NCI-H1436 treated with DMSO at 0.1 percent for 48 hours (cell line): ENCODE measurements at regions not wholly inside any gene's neighbourhood (a gene's known extent, or its start where the extent isn't known, plus 50 kb on each side); places are given as distances from the start of the nearest gene placed in this dataset.
"Not testable (repeated sequence)": the region's sequence is repeated elsewhere in the genome, so short reads cannot be mapped to it uniquely, and the experiment has no call there.

Experiments used
- DNase-seq: peaks from one replicate; lab custom pipeline; 2025; lab: John Stamatoyannopoulos, UW

DNA sequence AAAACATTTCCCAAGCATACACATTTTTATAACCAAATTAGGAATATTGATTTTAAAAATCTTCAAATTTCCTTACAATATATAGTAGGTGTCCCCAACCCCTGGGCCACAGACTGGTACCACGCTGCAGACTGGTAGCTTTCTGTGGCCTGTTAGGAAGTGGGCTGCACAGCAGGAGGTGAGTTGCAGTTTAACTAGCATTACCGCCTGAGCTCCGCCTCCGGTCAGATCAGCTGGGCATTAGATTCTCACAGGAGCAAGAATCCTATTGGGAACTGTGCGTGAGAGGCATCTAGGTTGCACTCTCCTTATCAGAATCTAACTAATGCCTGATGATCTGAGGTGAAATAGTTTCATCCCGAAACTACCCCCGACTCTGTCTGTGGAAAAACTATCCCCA is 62.1 kb downstream of the ZWINT start:
- DNase-seq = no peak

- no peak for DNase-seq
Measured at GRCh38 chr10:56296618-56297017, 64.4 kb downstream of the ZWINT start.

DNA sequence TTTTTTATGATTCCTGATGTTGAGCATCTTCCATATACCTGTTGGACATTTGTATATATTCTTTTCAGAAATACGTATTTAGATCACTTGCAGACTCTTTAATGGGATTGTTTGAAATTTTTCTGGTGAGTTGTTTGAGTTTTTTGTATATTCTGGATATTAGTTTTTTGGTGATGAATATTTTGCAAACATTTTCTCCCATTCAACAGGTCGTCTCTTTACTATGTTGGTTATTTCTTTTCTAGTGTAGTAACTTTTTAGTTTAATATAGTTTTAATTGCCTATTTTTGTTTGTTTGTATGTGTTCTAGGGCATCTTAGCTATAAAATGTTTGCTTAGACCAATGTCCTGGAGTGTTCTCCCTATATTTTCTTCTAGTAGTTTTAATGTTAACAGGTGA is 72.7 kb downstream of the ZWINT start:
- DNase-seq = no peak

DNA sequence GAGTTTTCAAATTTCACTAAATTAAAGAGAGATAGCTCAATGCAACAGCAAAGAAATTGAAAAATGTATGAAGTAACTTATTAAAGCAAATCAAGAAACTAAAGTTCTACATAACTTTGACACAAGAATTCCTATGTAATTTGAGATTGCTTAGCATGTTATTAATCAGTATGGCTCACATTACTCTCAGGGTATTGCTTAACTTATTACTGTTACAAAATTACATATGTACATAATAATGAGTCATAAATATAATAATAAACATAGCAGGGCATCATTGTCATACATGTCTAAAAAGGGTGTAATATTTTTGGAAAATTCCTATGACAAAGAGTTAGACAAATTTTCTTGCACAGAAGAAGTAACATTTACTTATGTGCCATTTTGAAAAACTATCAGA is 75.0 kb downstream of the ZWINT start:
- DNase-seq = no peak

- DNase-seq = no peak
Measured at GRCh38 chr10:56279270-56279669, 81.8 kb downstream of the ZWINT start.

- DNase-seq = no peak
Measured at GRCh38 chr10:56269181-56269580, 91.9 kb downstream of the ZWINT start.

- no peak for DNase-seq
Measured at GRCh38 chr10:56266120-56266519, 94.9 kb downstream of the ZWINT start.

DNA sequence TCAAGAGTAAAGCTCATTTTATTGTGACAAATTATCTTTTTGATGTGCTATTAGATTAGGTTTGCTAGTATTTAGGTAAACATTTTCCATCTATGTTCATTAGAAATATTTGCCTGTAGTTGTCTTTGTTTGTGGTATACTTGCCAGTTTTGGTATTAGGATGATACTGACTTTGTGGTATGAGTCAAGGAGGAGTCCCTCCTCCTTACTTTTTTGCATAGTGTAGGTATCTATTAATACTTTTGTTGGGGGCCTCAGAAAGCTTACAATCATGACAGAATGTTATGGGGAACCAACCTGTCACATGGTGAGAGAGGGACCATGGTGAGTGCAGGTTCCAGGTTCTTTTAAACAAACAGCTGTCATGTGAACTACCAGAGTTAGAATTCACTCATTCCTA is 102.1 kb downstream of the ZWINT start:
- DNase-seq = no peak

DNA sequence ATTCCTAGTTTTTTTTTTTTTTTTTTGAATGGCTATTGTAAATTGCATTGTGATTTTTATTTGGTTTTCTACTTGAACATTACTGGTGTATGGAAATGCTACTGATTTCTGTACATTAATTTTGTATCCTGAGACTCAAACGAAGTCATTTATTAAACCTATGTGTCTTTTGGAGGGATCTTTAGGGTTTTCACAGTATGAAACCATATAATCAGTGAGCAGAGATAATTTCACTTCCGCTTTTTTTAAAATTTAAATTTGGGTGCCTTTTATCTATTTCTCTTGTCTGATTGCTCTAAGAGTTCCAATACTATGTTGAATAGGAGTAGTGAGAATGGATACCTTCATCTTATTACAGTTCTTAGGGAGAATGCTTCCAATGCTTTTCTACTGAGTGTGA is 102.7 kb downstream of the ZWINT start:
- DNase-seq = no peak

- no peak for DNase-seq
Measured at GRCh38 chr10:56255298-56255697, 105.8 kb downstream of the ZWINT start.

GRCh38 chr10:56240471-56240870 is 120.6 kb downstream of the ZWINT start:
- no peak for DNase-seq

DNA sequence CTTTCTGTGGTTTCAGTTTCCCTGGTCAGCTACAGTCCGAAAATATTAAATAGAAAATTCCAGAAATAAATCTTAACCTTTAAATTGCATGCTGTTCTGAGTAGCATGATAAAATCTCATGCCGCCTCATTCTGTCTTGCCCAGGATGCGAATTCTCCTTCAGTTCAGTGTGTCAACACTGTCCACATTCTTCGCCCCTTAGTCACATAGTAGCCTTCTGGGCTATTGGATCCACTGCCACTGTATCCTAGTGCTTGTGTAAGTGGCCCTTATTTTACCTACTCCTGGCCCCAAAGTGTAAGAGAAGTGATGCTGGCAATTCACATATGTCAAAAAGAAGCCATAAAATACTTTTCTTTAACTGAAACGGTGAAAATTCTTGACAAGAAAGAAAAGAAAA is 129.6 kb downstream of the ZWINT start:
- DNase-seq = no peak

DNA sequence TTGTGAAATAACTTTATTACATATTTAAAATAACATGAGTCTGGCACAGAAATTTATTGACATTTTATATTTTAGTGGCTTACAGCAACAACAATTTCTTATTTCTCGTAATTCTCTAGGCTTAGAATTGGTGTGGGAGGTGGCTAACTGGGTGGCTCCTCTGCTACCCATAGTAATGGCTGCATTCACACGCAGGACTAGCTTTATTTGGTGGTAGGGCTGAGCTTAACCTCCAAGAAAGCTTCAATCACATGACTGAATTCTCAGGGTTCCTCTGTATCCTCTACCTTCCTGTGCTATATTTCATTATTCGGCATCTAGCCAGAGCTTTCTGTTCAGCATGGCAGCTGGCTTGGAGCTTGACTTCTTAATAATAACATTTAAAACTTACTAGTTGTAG is 138.8 kb downstream of the ZWINT start:
- no peak for DNase-seq

- DNase-seq = no peak
Measured at GRCh38 chr10:56212951-56213350, 148.1 kb downstream of the ZWINT start.

GRCh38 chr10:56181607-56182006 is 179.5 kb downstream of the ZWINT start:
- DNase-seq = no peak

GRCh38 chr10:56178210-56178609 is 182.8 kb downstream of the ZWINT start:
- DNase-seq = no peak

GRCh38 chr10:56155091-56155513 is 206.0 kb downstream of the ZWINT start:
- not testable (repeated sequence) for DNase-seq

- no peak for DNase-seq
Measured at GRCh38 chr10:56146806-56147205, 214.3 kb downstream of the ZWINT start.

DNA sequence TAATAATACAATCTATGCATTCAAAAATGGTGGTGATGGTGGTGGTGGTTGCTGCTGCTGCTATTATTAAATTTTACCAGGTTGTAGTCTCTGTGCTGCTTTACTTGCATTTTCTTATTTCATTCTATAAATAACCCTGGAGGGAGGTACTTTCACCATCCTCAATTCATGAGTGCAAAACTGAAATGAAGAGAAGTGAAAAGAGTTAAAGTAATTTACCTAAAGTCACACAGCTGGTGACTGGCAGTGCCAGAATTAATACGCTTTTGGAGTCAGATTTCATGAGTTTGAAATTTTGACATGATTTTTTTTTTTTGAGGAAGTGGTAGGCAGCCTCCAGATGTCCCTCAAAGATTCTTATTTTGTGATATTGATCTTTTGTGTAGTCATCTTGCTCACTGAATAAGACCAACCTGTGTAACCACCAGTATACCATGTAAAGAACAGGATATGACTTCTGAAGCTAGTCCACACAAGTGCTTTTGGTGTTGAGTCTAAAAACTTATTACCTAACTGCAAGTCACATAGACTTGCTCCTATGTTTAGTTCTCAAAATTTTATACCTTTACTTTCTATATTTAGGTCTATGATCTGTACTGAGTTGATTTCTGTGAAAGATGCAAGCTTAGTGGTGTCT is 218.8 kb downstream of the ZWINT start:
- DNase-seq = no peak

- no peak for DNase-seq
Measured at GRCh38 chr10:56139405-56139804, 221.7 kb downstream of the ZWINT start.

DNA sequence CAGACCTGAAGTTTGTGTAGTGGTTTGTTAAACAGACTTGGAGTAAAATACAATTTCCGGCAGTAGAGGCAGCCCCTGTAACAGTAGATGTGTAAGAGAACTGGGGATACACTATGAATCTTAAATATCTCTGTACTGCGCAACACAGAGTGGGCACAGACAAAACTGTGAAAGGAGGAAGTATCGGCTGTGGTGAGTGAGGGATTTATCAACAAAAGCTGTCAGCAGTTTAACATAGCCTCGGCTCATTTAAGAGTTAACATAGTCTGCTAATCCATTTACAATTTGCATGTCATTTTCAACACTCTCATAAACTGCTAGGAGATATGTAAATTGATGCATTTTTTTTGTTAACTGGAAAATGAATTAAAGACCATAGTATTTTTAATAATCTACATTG is 225.2 kb downstream of the ZWINT start:
- no peak for DNase-seq

DNA sequence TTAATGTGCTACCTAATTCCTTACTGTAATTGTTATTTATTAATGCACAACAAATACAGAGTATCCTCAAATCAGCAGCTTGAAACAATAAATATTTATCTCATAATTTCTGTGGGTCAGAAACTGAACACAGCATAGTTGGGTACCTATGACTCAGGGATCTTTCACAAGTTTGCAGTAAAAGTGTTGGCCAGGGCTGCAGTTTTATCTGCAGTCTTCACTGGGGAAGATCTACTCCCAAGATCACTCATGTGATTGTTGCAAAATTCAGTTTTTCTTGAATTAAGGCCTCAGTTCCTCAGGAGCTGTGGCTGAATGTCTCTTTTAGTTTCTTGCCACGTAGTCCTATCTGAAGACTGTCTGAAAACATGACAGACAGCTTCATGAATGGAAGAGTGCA is 237.8 kb downstream of the ZWINT start:
- DNase-seq = no peak

GRCh38 chr10:56116684-56117083 is 244.4 kb downstream of the ZWINT start:
- no peak for DNase-seq

- DNase-seq = no peak
Measured at GRCh38 chr10:56109454-56109853, 251.6 kb downstream of the ZWINT start.

DNA sequence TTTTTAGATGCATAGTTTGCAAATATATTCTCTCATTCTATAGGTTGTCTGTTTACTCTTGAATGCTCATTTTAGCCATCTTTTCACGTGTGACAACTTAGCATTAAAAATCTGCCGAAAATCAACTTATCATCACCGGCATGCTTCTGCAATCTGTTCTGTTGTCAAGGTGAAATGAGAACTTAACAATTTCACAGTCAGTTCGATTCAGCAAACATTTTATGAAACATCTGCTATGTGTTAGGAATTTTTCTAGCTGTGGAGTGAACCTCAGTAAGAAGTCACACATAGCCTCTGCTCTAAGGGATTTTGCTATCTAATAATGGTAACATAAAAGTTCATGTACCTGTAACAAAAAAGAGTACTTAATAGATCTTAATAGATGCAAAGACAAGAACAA is 256.1 kb downstream of the ZWINT start:
- no peak for DNase-seq
